ENCODE measurements at regions not wholly inside any gene's neighbourhood (a gene's known extent, or its start where the extent isn't known, plus 50 kb on each side); places are given as distances from the start of the nearest gene placed in this dataset.
"Not testable (repeated sequence)": the region's sequence is repeated elsewhere in the genome, so short reads cannot be mapped to it uniquely, and the experiment has no call there.

- H3K4me1 ChIP-seq (replicated peaks in 1 of 2; ENCODE audit: control insufficient read depth in 2 of 2, insufficient read depth in 2 of 2, low read length in 2 of 2); ATAC-seq; H3K9ac ChIP-seq (ENCODE audit: insufficient read depth in 1 of 2, low read depth in 2 of 2, low read length in 2 of 2); H3K9me1 ChIP-seq (ENCODE audit: control insufficient read depth, insufficient read depth, low read length); BruUV-seq (replicated peaks); H2AFZ ChIP-seq (ENCODE audit: low read depth, low read length); H3K27ac ChIP-seq (ENCODE audit: extremely low read depth, low read depth, low read length); CTCF ChIA-PET (ENCODE audit: low intra/inter-chr PET ratio); DNase-seq (ENCODE audit: extremely low read depth in 1 of 4, low spot score in 3 of 4); in situ Hi-C loops (cut with MboI); H3K4me3 ChIP-seq; H3K36me3 ChIP-seq (ENCODE audit: control insufficient read depth, insufficient read depth, low read length); H3K9me3 ChIP-seq (replicated peaks; ENCODE audit: control insufficient read depth, insufficient read depth, low read depth, low read length); FAIRE-seq; H3K79me2 ChIP-seq (ENCODE audit: control insufficient read depth, insufficient read depth, low read length); POLR2A ChIA-PET; H3K27me3 ChIP-seq (ENCODE audit: control insufficient read depth in 2 of 2, insufficient read depth in 2 of 2, low read length in 2 of 2); H3K4me2 ChIP-seq (ENCODE audit: insufficient read depth, low read length); intact Hi-C loops (cut with micrococcal nuclease); H4K20me1 ChIP-seq (replicated peaks; ENCODE audit: control insufficient read depth, insufficient read depth, low read length): not testable (repeated sequence)
- 4% methylated on average over 12 of the region's 12 CpGs for WGBS (ENCODE audit: insufficient coverage, low coverage, missing lambda C conversion rate)
- TF ChIP-seq HNRNPK (IDR thresholded peaks at IDR 0.05; ENCODE audit: low read depth, low read length, poor library complexity, severe bottlenecking) = peak; percentile 71
Observed at GRCh38 chr9:42502620-42503264, 319.3 kb downstream of the SPATA31A6 start.

GRCh38 chr9:42508111-42508510, 324.7 kb downstream of the SPATA31A6 start:
- H3K4me1 ChIP-seq (replicated peaks in 1 of 2; ENCODE audit: control insufficient read depth in 2 of 2, insufficient read depth in 2 of 2, low read length in 2 of 2); H3K36me3 ChIP-seq (ENCODE audit: control insufficient read depth, insufficient read depth, low read length); H3K27ac ChIP-seq (ENCODE audit: extremely low read depth, low read depth, low read length); DNase-seq (ENCODE audit: extremely low read depth in 1 of 4, low spot score in 3 of 4); H2AFZ ChIP-seq (ENCODE audit: low read depth, low read length); in situ Hi-C loops (cut with MboI); CTCF ChIA-PET (ENCODE audit: low intra/inter-chr PET ratio); ATAC-seq; H4K20me1 ChIP-seq (replicated peaks; ENCODE audit: control insufficient read depth, insufficient read depth, low read length); H3K9ac ChIP-seq (ENCODE audit: insufficient read depth in 1 of 2, low read depth in 2 of 2, low read length in 2 of 2); FAIRE-seq; BruUV-seq (replicated peaks); intact Hi-C loops (cut with micrococcal nuclease); H3K9me1 ChIP-seq (ENCODE audit: control insufficient read depth, insufficient read depth, low read length); POLR2A ChIA-PET; H3K27me3 ChIP-seq (ENCODE audit: control insufficient read depth in 2 of 2, insufficient read depth in 2 of 2, low read length in 2 of 2); H3K4me2 ChIP-seq (ENCODE audit: insufficient read depth, low read length); H3K79me2 ChIP-seq (ENCODE audit: control insufficient read depth, insufficient read depth, low read length); H3K4me3 ChIP-seq; H3K9me3 ChIP-seq (replicated peaks; ENCODE audit: control insufficient read depth, insufficient read depth, low read depth, low read length): not testable (repeated sequence)
- WGBS (ENCODE audit: insufficient coverage, low coverage, missing lambda C conversion rate) = 0% methylated on average over 2 of the region's 2 CpGs

- H3K9me1 ChIP-seq (ENCODE audit: control insufficient read depth, insufficient read depth, low read length); POLR2A ChIA-PET; ATAC-seq; intact Hi-C loops (cut with micrococcal nuclease); FAIRE-seq; H3K9ac ChIP-seq (ENCODE audit: insufficient read depth in 1 of 2, low read depth in 2 of 2, low read length in 2 of 2); H3K79me2 ChIP-seq (ENCODE audit: control insufficient read depth, insufficient read depth, low read length); H3K4me1 ChIP-seq (replicated peaks in 1 of 2; ENCODE audit: control insufficient read depth in 2 of 2, insufficient read depth in 2 of 2, low read length in 2 of 2); H2AFZ ChIP-seq (ENCODE audit: low read depth, low read length); H3K36me3 ChIP-seq (ENCODE audit: control insufficient read depth, insufficient read depth, low read length); BruUV-seq (replicated peaks); H3K4me3 ChIP-seq; H3K9me3 ChIP-seq (replicated peaks; ENCODE audit: control insufficient read depth, insufficient read depth, low read depth, low read length); DNase-seq (ENCODE audit: extremely low read depth in 1 of 4, low spot score in 3 of 4); CTCF ChIA-PET (ENCODE audit: low intra/inter-chr PET ratio); H4K20me1 ChIP-seq (replicated peaks; ENCODE audit: control insufficient read depth, insufficient read depth, low read length); H3K4me2 ChIP-seq (ENCODE audit: insufficient read depth, low read length); in situ Hi-C loops (cut with MboI); H3K27ac ChIP-seq (ENCODE audit: extremely low read depth, low read depth, low read length); H3K27me3 ChIP-seq (ENCODE audit: control insufficient read depth in 2 of 2, insufficient read depth in 2 of 2, low read length in 2 of 2): not testable (repeated sequence)
- no CpG with 5 or more reads among the region's 2 CpGs for WGBS (ENCODE audit: insufficient coverage, low coverage, missing lambda C conversion rate)
Observed at GRCh38 chr9:42513535-42513934, 330.1 kb downstream of the SPATA31A6 start.

- ATAC-seq; H3K4me3 ChIP-seq; H4K20me1 ChIP-seq (replicated peaks; ENCODE audit: control insufficient read depth, insufficient read depth, low read length); H3K9me3 ChIP-seq (replicated peaks; ENCODE audit: control insufficient read depth, insufficient read depth, low read depth, low read length); CTCF ChIA-PET (ENCODE audit: low intra/inter-chr PET ratio); H2AFZ ChIP-seq (ENCODE audit: low read depth, low read length); H3K27me3 ChIP-seq (ENCODE audit: control insufficient read depth in 2 of 2, insufficient read depth in 2 of 2, low read length in 2 of 2); H3K27ac ChIP-seq (ENCODE audit: extremely low read depth, low read depth, low read length); H3K4me2 ChIP-seq (ENCODE audit: insufficient read depth, low read length); intact Hi-C loops (cut with micrococcal nuclease); in situ Hi-C loops (cut with MboI); H3K9me1 ChIP-seq (ENCODE audit: control insufficient read depth, insufficient read depth, low read length); POLR2A ChIA-PET; BruUV-seq (replicated peaks); FAIRE-seq; H3K36me3 ChIP-seq (ENCODE audit: control insufficient read depth, insufficient read depth, low read length); H3K4me1 ChIP-seq (replicated peaks in 1 of 2; ENCODE audit: control insufficient read depth in 2 of 2, insufficient read depth in 2 of 2, low read length in 2 of 2); H3K79me2 ChIP-seq (ENCODE audit: control insufficient read depth, insufficient read depth, low read length); DNase-seq (ENCODE audit: extremely low read depth in 1 of 4, low spot score in 3 of 4); H3K9ac ChIP-seq (ENCODE audit: insufficient read depth in 1 of 2, low read depth in 2 of 2, low read length in 2 of 2): not testable (repeated sequence)
- 0% methylated on average over 7 of the region's 13 CpGs for WGBS (ENCODE audit: insufficient coverage, low coverage, missing lambda C conversion rate)
Observed at GRCh38 chr9:42534325-42534983, 351.0 kb downstream of the SPATA31A6 start.
